Neural cell (in vitro differentiated cells): ENCODE measurements at regions not wholly inside any gene's neighbourhood (a gene's known extent, or its start where the extent isn't known, plus 50 kb on each side); places are given as distances from the start of the nearest gene placed in this dataset.

Experiments used
- H2AFZ ChIP-seq: fragments of 200-600, 300-800 bp; sonication (generic), shearing (Covaris generic); 2 replicates; pipeline ENCODE4 v1.6.0; 2014; ENCODE audit warnings: low read depth, mild to moderate bottlenecking, antibody characterized with exemption, low read length, moderate library complexity
- H3F3A ChIP-seq: fragments of 200-600 bp; shearing (Covaris generic); 2 replicates; pipeline ENCODE4 v1.6.1; 2016; ENCODE audit warnings: mild to moderate bottlenecking, moderate library complexity, mixed read lengths, antibody characterized with exemption, low read length; ENCODE audit not compliant: insufficient read depth, poor library complexity, severe bottlenecking
- H3K27ac ChIP-seq: fragments of 200-600, 300-800 bp; sonication (generic), shearing (Covaris generic); 2 replicates; pipeline ENCODE4 v1.5.1; 2014; ENCODE audit warnings: mild to moderate bottlenecking, low read length, moderate library complexity
- H3K27me3 ChIP-seq: fragments of 300-800, 200-600 bp; sonication (generic), shearing (Covaris generic); 2 replicates; pipeline ENCODE4 v1.6.0; 2014; ENCODE audit warnings: mild to moderate bottlenecking, low read depth, low read length, moderate library complexity; ENCODE audit not compliant: insufficient read depth
- H3K36me3 ChIP-seq: fragments of 300-800, 200-600 bp; sonication (generic), shearing (Covaris generic); 2 replicates; pipeline ENCODE4 v1.5.1; 2014; ENCODE audit warnings: mild to moderate bottlenecking, antibody characterized with exemption, low read length, moderate library complexity; ENCODE audit not compliant: insufficient read depth
- H3K4me2 ChIP-seq: fragments of 300-800, 200-600 bp; sonication (generic), shearing (Covaris generic); 2 replicates; pipeline ENCODE4 v1.6.0; 2014; ENCODE audit warnings: mild to moderate bottlenecking, low read length
- H3K4me3 ChIP-seq: fragments of 300-800, 200-600 bp; sonication (generic), shearing (Covaris generic); 2 replicates; pipeline ENCODE4 v1.5.1; 2014; ENCODE audit warnings: mild to moderate bottlenecking, low read length, moderate library complexity
- H3K79me2 ChIP-seq: fragments of 200-600 bp; shearing (Covaris generic); replicated peaks from 2 replicates; pipeline ENCODE4 v1.6.0; 2014; ENCODE audit warnings: mild to moderate bottlenecking, low read length, moderate library complexity; ENCODE audit not compliant: insufficient read depth
- H3K9ac ChIP-seq: fragments of 300-800, 200-600 bp; sonication (generic), shearing (Covaris generic); 2 replicates; pipeline ENCODE4 v1.6.1; 2016; ENCODE audit warnings: mild to moderate bottlenecking, low read length, mixed read lengths
- H3K9me2 ChIP-seq: fragments of 200-600 bp; shearing (Covaris generic); 2 replicates; pipeline ENCODE4 v1.6.1; 2016; ENCODE audit warnings: mild to moderate bottlenecking, low read length, mixed read lengths; ENCODE audit not compliant: insufficient read depth
- H3K9me3 ChIP-seq: fragments of 200-600, 300-800 bp; sonication (generic), shearing (Covaris generic); 2 replicates; pipeline ENCODE4 v1.6.1; 2016; ENCODE audit warnings: mild to moderate bottlenecking, mixed run types, low read length, moderate library complexity, mixed read lengths
- H4K20me1 ChIP-seq: fragments of 200-600 bp; shearing (Covaris generic); 2 replicates; pipeline ENCODE4 v1.6.1; 2016; ENCODE audit warnings: mild to moderate bottlenecking, mixed run types; ENCODE audit not compliant: insufficient read depth
- EP300 ChIP-seq: fragments of 450-650 bp; conservative IDR thresholded peaks from 2 replicates; pipeline ENCODE4 v1.6.1; 2014; ENCODE audit warnings: antibody characterized with exemption, mild to moderate bottlenecking, moderate library complexity; ENCODE audit not compliant: poor library complexity, severe bottlenecking
- EZH2 ChIP-seq: fragments of 200-600, 300-800 bp; shearing (Covaris generic), sonication (generic); IDR thresholded peaks from 2 replicates; pipeline ENCODE4 v1.6.1; 2014; ENCODE audit warnings: antibody characterized with exemption, low read length, borderline replicate concordance, mild to moderate bottlenecking; ENCODE audit not compliant: insufficient read depth, poor library complexity, severe bottlenecking
- MXI1 ChIP-seq: fragments of 450-650 bp; conservative IDR thresholded peaks from 2 replicates; pipeline ENCODE4 v1.6.1; 2014; ENCODE audit warnings: antibody characterized with exemption, mild to moderate bottlenecking; ENCODE audit not compliant: poor library complexity, severe bottlenecking
- POLR2AphosphoS5 ChIP-seq: IDR thresholded peaks from 2 replicates; pipeline ENCODE4 v1.6.1; 2012
- RAD21 ChIP-seq: fragments of 450-650 bp; conservative IDR thresholded peaks from 2 replicates; pipeline ENCODE4 v1.6.1; 2014; ENCODE audit warnings: antibody characterized with exemption, mild to moderate bottlenecking, moderate library complexity
- SMC3 ChIP-seq: fragments of 450-650 bp; conservative IDR thresholded peaks from 2 replicates; pipeline ENCODE4 v1.6.1; 2014; ENCODE audit warnings: antibody characterized with exemption, mild to moderate bottlenecking, moderate library complexity; ENCODE audit not compliant: poor library complexity
- TAF1 ChIP-seq: IDR thresholded peaks from 2 replicates; pipeline ENCODE4 v1.6.1; 2012; ENCODE audit warnings: low read depth
- TF ChIP-seq, protein P1 (sequence below): fragments of 450-650 bp; IDR thresholded peaks from 2 replicates; pipeline ENCODE4 v1.5.1; 2014; ENCODE audit warnings: antibody characterized with exemption, mild to moderate bottlenecking, moderate library complexity; ENCODE audit not compliant: poor library complexity, severe bottlenecking
- TF ChIP-seq, protein P2 (sequence below): IDR thresholded peaks from 2 replicates; pipeline ENCODE4 v1.6.1; 2012; ENCODE audit warnings: borderline replicate concordance

DNA sequence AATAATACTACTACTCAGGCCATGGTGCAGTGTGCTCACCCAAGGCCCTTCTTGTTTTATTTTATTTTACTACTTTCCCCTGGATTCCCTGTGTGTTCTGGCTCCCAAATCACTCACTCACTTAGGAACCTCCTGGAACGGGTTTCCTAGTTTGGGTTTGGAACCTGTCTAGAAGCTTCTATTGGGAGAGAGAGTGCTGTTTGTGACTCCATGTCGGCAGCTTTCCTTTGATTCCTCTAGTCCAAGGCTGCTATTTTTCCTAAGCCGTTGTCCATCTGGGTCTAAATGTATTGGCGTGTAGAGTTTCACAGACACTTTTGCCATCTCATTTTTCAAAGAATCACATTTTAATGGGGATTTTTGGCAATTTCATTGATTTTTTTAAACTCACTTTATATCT is 70.8 kb downstream of the FOXA2 start:
- Histone ChIP-seq H3K27ac (no peak overlapping the region), H3K4me3 (no peak overlapping the region), H2AFZ (no peak overlapping the region), H3K4me2 (no peak overlapping the region), H3K36me3 (no peaks in the 10 kb centered on the region), H4K20me1 (no peaks in the 10 kb centered on the region), H3K27me3 (no peaks in the 10 kb centered on the region), H3K9ac (no peak overlapping the region), H3F3A (no peaks in the 10 kb centered on the region), H3K9me3 (no peaks in the 10 kb centered on the region), H3K79me2 (no peaks in the 10 kb centered on the region), H3K9me2 (no peaks in the 10 kb centered on the region)
- TF ChIP-seq, protein P1, sequence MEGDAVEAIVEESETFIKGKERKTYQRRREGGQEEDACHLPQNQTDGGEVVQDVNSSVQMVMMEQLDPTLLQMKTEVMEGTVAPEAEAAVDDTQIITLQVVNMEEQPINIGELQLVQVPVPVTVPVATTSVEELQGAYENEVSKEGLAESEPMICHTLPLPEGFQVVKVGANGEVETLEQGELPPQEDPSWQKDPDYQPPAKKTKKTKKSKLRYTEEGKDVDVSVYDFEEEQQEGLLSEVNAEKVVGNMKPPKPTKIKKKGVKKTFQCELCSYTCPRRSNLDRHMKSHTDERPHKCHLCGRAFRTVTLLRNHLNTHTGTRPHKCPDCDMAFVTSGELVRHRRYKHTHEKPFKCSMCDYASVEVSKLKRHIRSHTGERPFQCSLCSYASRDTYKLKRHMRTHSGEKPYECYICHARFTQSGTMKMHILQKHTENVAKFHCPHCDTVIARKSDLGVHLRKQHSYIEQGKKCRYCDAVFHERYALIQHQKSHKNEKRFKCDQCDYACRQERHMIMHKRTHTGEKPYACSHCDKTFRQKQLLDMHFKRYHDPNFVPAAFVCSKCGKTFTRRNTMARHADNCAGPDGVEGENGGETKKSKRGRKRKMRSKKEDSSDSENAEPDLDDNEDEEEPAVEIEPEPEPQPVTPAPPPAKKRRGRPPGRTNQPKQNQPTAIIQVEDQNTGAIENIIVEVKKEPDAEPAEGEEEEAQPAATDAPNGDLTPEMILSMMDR = no peak
- TF ChIP-seq EP300 (no peak), SMC3 (no peak), MXI1 (no peak), RAD21 (no peak), TAF1 (no peak), EZH2 (no peak), POLR2AphosphoS5 (no peak)
- TF ChIP-seq, protein P2, sequence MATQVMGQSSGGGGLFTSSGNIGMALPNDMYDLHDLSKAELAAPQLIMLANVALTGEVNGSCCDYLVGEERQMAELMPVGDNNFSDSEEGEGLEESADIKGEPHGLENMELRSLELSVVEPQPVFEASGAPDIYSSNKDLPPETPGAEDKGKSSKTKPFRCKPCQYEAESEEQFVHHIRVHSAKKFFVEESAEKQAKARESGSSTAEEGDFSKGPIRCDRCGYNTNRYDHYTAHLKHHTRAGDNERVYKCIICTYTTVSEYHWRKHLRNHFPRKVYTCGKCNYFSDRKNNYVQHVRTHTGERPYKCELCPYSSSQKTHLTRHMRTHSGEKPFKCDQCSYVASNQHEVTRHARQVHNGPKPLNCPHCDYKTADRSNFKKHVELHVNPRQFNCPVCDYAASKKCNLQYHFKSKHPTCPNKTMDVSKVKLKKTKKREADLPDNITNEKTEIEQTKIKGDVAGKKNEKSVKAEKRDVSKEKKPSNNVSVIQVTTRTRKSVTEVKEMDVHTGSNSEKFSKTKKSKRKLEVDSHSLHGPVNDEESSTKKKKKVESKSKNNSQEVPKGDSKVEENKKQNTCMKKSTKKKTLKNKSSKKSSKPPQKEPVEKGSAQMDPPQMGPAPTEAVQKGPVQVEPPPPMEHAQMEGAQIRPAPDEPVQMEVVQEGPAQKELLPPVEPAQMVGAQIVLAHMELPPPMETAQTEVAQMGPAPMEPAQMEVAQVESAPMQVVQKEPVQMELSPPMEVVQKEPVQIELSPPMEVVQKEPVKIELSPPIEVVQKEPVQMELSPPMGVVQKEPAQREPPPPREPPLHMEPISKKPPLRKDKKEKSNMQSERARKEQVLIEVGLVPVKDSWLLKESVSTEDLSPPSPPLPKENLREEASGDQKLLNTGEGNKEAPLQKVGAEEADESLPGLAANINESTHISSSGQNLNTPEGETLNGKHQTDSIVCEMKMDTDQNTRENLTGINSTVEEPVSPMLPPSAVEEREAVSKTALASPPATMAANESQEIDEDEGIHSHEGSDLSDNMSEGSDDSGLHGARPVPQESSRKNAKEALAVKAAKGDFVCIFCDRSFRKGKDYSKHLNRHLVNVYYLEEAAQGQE = no peak

DNA sequence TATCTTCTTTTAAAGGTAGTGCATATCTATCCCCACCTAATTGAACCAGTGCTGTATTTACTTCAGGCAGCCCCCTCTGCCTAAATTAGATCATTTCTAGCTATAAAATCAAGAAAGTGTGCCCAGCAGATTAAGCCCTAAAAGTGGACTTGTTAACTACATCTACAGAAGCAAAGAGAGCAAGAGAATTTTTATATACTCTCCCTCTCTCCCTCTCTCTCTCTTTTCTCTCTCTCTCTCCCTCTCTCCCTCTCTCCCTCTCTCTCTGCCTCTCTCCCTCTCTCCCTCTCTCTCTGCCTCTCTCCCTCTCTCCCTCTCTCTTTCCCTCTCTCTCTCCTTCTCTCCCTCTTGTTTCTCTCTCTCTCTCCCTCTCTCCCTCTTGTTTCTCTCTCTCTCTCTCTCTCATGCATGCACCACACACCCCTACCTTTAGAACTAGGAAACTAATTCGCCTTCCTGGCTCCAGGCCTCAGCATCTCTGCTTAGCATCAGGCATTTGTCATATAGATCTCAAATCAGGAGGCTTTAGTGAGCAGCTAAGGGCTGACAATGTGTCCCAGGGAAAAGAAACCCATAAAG is 71.4 kb downstream of the FOXA2 start:
- no peak overlapping the region for H3K4me3 ChIP-seq
- H3K9ac ChIP-seq = no peak overlapping the region
- no peak for TF ChIP-seq TAF1
- no peak for TF ChIP-seq SMC3
- no peak for TF ChIP-seq EZH2
- no peak for TF ChIP-seq RAD21
- TF ChIP-seq, protein P2 = no peak
- no peak overlapping the region for H3K27ac ChIP-seq
- H3K36me3 ChIP-seq = no peaks in the 10 kb centered on the region
- H3K9me3 ChIP-seq = no peaks in the 10 kb centered on the region
- no peaks in the 10 kb centered on the region for H3K9me2 ChIP-seq
- no peaks in the 10 kb centered on the region for H3F3A ChIP-seq
- H4K20me1 ChIP-seq = no peaks in the 10 kb centered on the region
- H3K27me3 ChIP-seq = no peaks in the 10 kb centered on the region
- H3K4me2 ChIP-seq = no peak overlapping the region
- no peaks in the 10 kb centered on the region for H3K79me2 ChIP-seq
- H2AFZ ChIP-seq = no peak overlapping the region
